ENCODE measurements at regions not wholly inside any gene's neighbourhood (a gene's known extent, or its start where the extent isn't known, plus 50 kb on each side); places are given as distances from the start of the nearest gene placed in this dataset.

GRCh38 chr3:177917234-177917861 is 618.9 kb upstream of the KCNMB2 start:
- no peaks in the 10 kb centered on the region for H3K4me1 ChIP-seq (ENCODE audit: control insufficient read depth, insufficient read depth, low read length)
- H3K27ac ChIP-seq (ENCODE audit: low read length): no peak overlapping the region
- H3K27me3 ChIP-seq (ENCODE audit: control insufficient read depth in 1 of 2, insufficient read depth in 2 of 2, low read length in 2 of 2): no peaks in the 10 kb centered on the region

GRCh38 chr3:177921153-177921552 is 615.1 kb upstream of the KCNMB2 start:
- no peaks in the 10 kb centered on the region for H3K4me1 ChIP-seq (ENCODE audit: control insufficient read depth, insufficient read depth, low read length)
- H3K4me3 ChIP-seq (ENCODE audit: low read length in 2 of 2): no peak overlapping the region
- no peaks in the 10 kb centered on the region for H3K36me3 ChIP-seq (ENCODE audit: control insufficient read depth in 2 of 2, insufficient read depth in 2 of 2, low read length in 2 of 2)
- H3K27ac ChIP-seq (ENCODE audit: low read length): no peak overlapping the region
- H3K9me3 ChIP-seq (ENCODE audit: control insufficient read depth in 2 of 2, low read length in 2 of 2): no peaks in the 10 kb centered on the region
- H3K9ac ChIP-seq (ENCODE audit: low read length in 2 of 2): no peak overlapping the region
- H3K27me3 ChIP-seq (ENCODE audit: control insufficient read depth in 1 of 2, insufficient read depth in 2 of 2, low read length in 2 of 2): no peaks in the 10 kb centered on the region

More at GRCh38 chr3:177917234-177917861, 618.9 kb upstream of the KCNMB2 start:
- H3K9ac ChIP-seq (ENCODE audit: low read length in 2 of 2): no peak overlapping the region
- H3K36me3 ChIP-seq (ENCODE audit: control insufficient read depth in 2 of 2, insufficient read depth in 2 of 2, low read length in 2 of 2): no peaks in the 10 kb centered on the region
- no peaks in the 10 kb centered on the region for H3K9me3 ChIP-seq (ENCODE audit: control insufficient read depth in 2 of 2, low read length in 2 of 2)
- H3K4me3 ChIP-seq (ENCODE audit: low read length in 2 of 2): no peak overlapping the region

GRCh38 chr3:177924261-177924660 is 612.0 kb upstream of the KCNMB2 start:
- Histone ChIP-seq H3K4me3 (ENCODE audit: low read length in 2 of 2) (no peak overlapping the region), H3K27me3 (ENCODE audit: control insufficient read depth in 1 of 2, insufficient read depth in 2 of 2, low read length in 2 of 2) (no peaks in the 10 kb centered on the region), H3K9ac (ENCODE audit: low read length in 2 of 2) (no peak overlapping the region)

GRCh38 chr3:177928172-177928873 is 607.9 kb upstream of the KCNMB2 start:
- no peak overlapping the region for H3K27ac ChIP-seq (ENCODE audit: low read length)

More at GRCh38 chr3:177924261-177924660, 612.0 kb upstream of the KCNMB2 start:
- no peaks in the 10 kb centered on the region for H3K4me1 ChIP-seq (ENCODE audit: control insufficient read depth, insufficient read depth, low read length)
- H3K36me3 ChIP-seq (ENCODE audit: control insufficient read depth in 2 of 2, insufficient read depth in 2 of 2, low read length in 2 of 2): no peaks in the 10 kb centered on the region
- no peak overlapping the region for H3K27ac ChIP-seq (ENCODE audit: low read length)
- no peaks in the 10 kb centered on the region for H3K9me3 ChIP-seq (ENCODE audit: control insufficient read depth in 2 of 2, low read length in 2 of 2)

GRCh38 chr3:177929310-177929709 is 606.9 kb upstream of the KCNMB2 start:
- H3K27me3 ChIP-seq (ENCODE audit: control insufficient read depth in 1 of 2, insufficient read depth in 2 of 2, low read length in 2 of 2): no peaks in the 10 kb centered on the region
- H3K27ac ChIP-seq (ENCODE audit: low read length): no peak overlapping the region
- H3K4me3 ChIP-seq (ENCODE audit: low read length in 2 of 2): no peak overlapping the region
- no peaks in the 10 kb centered on the region for H3K9me3 ChIP-seq (ENCODE audit: control insufficient read depth in 2 of 2, low read length in 2 of 2)
- no peaks in the 10 kb centered on the region for H3K4me1 ChIP-seq (ENCODE audit: control insufficient read depth, insufficient read depth, low read length)
- H3K9ac ChIP-seq (ENCODE audit: low read length in 2 of 2): no peak overlapping the region
- no peaks in the 10 kb centered on the region for H3K36me3 ChIP-seq (ENCODE audit: control insufficient read depth in 2 of 2, insufficient read depth in 2 of 2, low read length in 2 of 2)

More at GRCh38 chr3:177928172-177928873, 607.9 kb upstream of the KCNMB2 start:
- no peak overlapping the region for H3K9ac ChIP-seq (ENCODE audit: low read length in 2 of 2)
- H3K4me3 ChIP-seq (ENCODE audit: low read length in 2 of 2): no peak overlapping the region
- no peaks in the 10 kb centered on the region for H3K27me3 ChIP-seq (ENCODE audit: control insufficient read depth in 1 of 2, insufficient read depth in 2 of 2, low read length in 2 of 2)
- no peaks in the 10 kb centered on the region for H3K4me1 ChIP-seq (ENCODE audit: control insufficient read depth, insufficient read depth, low read length)
- H3K9me3 ChIP-seq (ENCODE audit: control insufficient read depth in 2 of 2, low read length in 2 of 2): no peaks in the 10 kb centered on the region
- no peaks in the 10 kb centered on the region for H3K36me3 ChIP-seq (ENCODE audit: control insufficient read depth in 2 of 2, insufficient read depth in 2 of 2, low read length in 2 of 2)

- H3K27me3 ChIP-seq (ENCODE audit: control insufficient read depth in 1 of 2, insufficient read depth in 2 of 2, low read length in 2 of 2): no peaks in the 10 kb centered on the region
- no peaks in the 10 kb centered on the region for H3K4me1 ChIP-seq (ENCODE audit: control insufficient read depth, insufficient read depth, low read length)
- no peak overlapping the region for H3K27ac ChIP-seq (ENCODE audit: low read length)
- no peaks in the 10 kb centered on the region for H3K36me3 ChIP-seq (ENCODE audit: control insufficient read depth in 2 of 2, insufficient read depth in 2 of 2, low read length in 2 of 2)
- H3K4me3 ChIP-seq (ENCODE audit: low read length in 2 of 2): no peak overlapping the region
- H3K9me3 ChIP-seq (ENCODE audit: control insufficient read depth in 2 of 2, low read length in 2 of 2): no peaks in the 10 kb centered on the region
- H3K9ac ChIP-seq (ENCODE audit: low read length in 2 of 2): no peak overlapping the region
Observed at GRCh38 chr3:177930771-177931170, 605.5 kb upstream of the KCNMB2 start.

- Histone ChIP-seq H3K27ac (ENCODE audit: low read length) (no peak overlapping the region), H3K27me3 (ENCODE audit: control insufficient read depth in 1 of 2, insufficient read depth in 2 of 2, low read length in 2 of 2) (no peaks in the 10 kb centered on the region), H3K9ac (ENCODE audit: low read length in 2 of 2) (no peak overlapping the region), H3K4me1 (ENCODE audit: control insufficient read depth, insufficient read depth, low read length) (no peaks in the 10 kb centered on the region), H3K4me3 (ENCODE audit: low read length in 2 of 2) (no peak overlapping the region), H3K36me3 (ENCODE audit: control insufficient read depth in 2 of 2, insufficient read depth in 2 of 2, low read length in 2 of 2) (no peaks in the 10 kb centered on the region), H3K9me3 (ENCODE audit: control insufficient read depth in 2 of 2, low read length in 2 of 2) (no peaks in the 10 kb centered on the region)
Observed at GRCh38 chr3:177931346-177931745, 604.9 kb upstream of the KCNMB2 start.

GRCh38 chr3:177932346-177932745 is 603.9 kb upstream of the KCNMB2 start:
- Histone ChIP-seq H3K9ac (ENCODE audit: low read length in 2 of 2) (no peak overlapping the region), H3K4me3 (ENCODE audit: low read length in 2 of 2) (no peak overlapping the region), H3K27me3 (ENCODE audit: control insufficient read depth in 1 of 2, insufficient read depth in 2 of 2, low read length in 2 of 2) (no peaks in the 10 kb centered on the region), H3K4me1 (ENCODE audit: control insufficient read depth, insufficient read depth, low read length) (no peaks in the 10 kb centered on the region), H3K36me3 (ENCODE audit: control insufficient read depth in 2 of 2, insufficient read depth in 2 of 2, low read length in 2 of 2) (no peaks in the 10 kb centered on the region), H3K27ac (ENCODE audit: low read length) (no peak overlapping the region), H3K9me3 (ENCODE audit: control insufficient read depth in 2 of 2, low read length in 2 of 2) (no peaks in the 10 kb centered on the region)

GRCh38 chr3:177932750-177933660 is 603.2 kb upstream of the KCNMB2 start:
- H3K27me3 ChIP-seq (ENCODE audit: control insufficient read depth in 1 of 2, insufficient read depth in 2 of 2, low read length in 2 of 2): no peaks in the 10 kb centered on the region
- H3K4me3 ChIP-seq (ENCODE audit: low read length in 2 of 2): no peak overlapping the region
- H3K9me3 ChIP-seq (ENCODE audit: control insufficient read depth in 2 of 2, low read length in 2 of 2): no peaks in the 10 kb centered on the region
- no peak overlapping the region for H3K9ac ChIP-seq (ENCODE audit: low read length in 2 of 2)
- H3K27ac ChIP-seq (ENCODE audit: low read length): no peak overlapping the region
- no peaks in the 10 kb centered on the region for H3K4me1 ChIP-seq (ENCODE audit: control insufficient read depth, insufficient read depth, low read length)
- H3K36me3 ChIP-seq (ENCODE audit: control insufficient read depth in 2 of 2, insufficient read depth in 2 of 2, low read length in 2 of 2): no peaks in the 10 kb centered on the region

- no peak overlapping the region for H3K27ac ChIP-seq (ENCODE audit: low read length)
- H3K36me3 ChIP-seq (ENCODE audit: control insufficient read depth in 2 of 2, insufficient read depth in 2 of 2, low read length in 2 of 2): no peaks in the 10 kb centered on the region
- H3K9me3 ChIP-seq (ENCODE audit: control insufficient read depth in 2 of 2, low read length in 2 of 2): no peaks in the 10 kb centered on the region
- H3K4me3 ChIP-seq (ENCODE audit: low read length in 2 of 2): no peak overlapping the region
- H3K27me3 ChIP-seq (ENCODE audit: control insufficient read depth in 1 of 2, insufficient read depth in 2 of 2, low read length in 2 of 2): no peaks in the 10 kb centered on the region
- H3K4me1 ChIP-seq (ENCODE audit: control insufficient read depth, insufficient read depth, low read length): no peaks in the 10 kb centered on the region
- no peak overlapping the region for H3K9ac ChIP-seq (ENCODE audit: low read length in 2 of 2)
Observed at GRCh38 chr3:177934001-177934891, 602.0 kb upstream of the KCNMB2 start.

Data from stomach smooth muscle (tissue), 2 donors.